ENCODE measurements at regions not wholly inside any gene's neighbourhood (a gene's known extent, or its start where the extent isn't known, plus 50 kb on each side); places are given as distances from the start of the nearest gene placed in this dataset.

- Mint-ChIP-seq H3K9me3 (peaks cover 13% of the 10 kb centered on the region), H3K4me1 (no peaks in the 10 kb centered on the region), H3K4me3 (no peak overlapping the region), H3K27me3 (ENCODE audit: low read depth) (no peaks in the 10 kb centered on the region), H3K36me3 (ENCODE audit: low read depth) (peaks cover 13% of the 10 kb centered on the region), H3K27ac (ENCODE audit: unreplicated experiment) (no peak overlapping the region)
- DNase-seq (ENCODE audit: low read depth, low spot score) = no peak
- TF ChIP-seq, protein P1, sequence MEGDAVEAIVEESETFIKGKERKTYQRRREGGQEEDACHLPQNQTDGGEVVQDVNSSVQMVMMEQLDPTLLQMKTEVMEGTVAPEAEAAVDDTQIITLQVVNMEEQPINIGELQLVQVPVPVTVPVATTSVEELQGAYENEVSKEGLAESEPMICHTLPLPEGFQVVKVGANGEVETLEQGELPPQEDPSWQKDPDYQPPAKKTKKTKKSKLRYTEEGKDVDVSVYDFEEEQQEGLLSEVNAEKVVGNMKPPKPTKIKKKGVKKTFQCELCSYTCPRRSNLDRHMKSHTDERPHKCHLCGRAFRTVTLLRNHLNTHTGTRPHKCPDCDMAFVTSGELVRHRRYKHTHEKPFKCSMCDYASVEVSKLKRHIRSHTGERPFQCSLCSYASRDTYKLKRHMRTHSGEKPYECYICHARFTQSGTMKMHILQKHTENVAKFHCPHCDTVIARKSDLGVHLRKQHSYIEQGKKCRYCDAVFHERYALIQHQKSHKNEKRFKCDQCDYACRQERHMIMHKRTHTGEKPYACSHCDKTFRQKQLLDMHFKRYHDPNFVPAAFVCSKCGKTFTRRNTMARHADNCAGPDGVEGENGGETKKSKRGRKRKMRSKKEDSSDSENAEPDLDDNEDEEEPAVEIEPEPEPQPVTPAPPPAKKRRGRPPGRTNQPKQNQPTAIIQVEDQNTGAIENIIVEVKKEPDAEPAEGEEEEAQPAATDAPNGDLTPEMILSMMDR (conservative IDR thresholded peaks at IDR 0.05) = no peak
Measured at GRCh38 chr2:144261966-144262365, 258.0 kb downstream of the ZEB2 start.

DNA sequence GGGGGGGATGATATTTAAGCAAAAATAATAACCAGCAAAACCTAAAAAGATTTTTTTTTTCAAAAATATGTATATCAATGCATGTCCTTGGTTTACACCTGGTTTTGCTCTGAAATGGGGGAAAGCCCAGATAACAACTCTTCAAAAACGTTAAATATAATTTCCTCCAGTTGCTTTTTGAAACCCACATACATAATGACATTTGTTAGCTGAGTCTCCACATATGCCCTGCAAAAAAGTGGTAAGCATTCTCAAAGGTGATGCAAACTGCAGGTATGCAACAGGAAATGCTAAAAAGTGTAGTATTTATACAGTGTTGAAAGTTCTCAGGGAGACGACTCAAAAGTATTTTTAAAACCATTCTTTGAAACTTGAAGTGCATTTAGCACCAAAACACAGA, 258.6 kb downstream of the ZEB2 start:
- TF ChIP-seq, protein P1 (conservative IDR thresholded peaks at IDR 0.05) = no peak
- Mint-ChIP-seq H3K27me3 (ENCODE audit: low read depth) (no peaks in the 10 kb centered on the region), H3K4me1 (no peaks in the 10 kb centered on the region), H3K27ac (ENCODE audit: unreplicated experiment) (no peak overlapping the region), H3K4me3 (no peak overlapping the region), H3K9me3 (peaks cover 14% of the 10 kb centered on the region), H3K36me3 (ENCODE audit: low read depth) (peaks cover 13% of the 10 kb centered on the region)
- DNase-seq (ENCODE audit: low read depth, low spot score) = no peak

DNA sequence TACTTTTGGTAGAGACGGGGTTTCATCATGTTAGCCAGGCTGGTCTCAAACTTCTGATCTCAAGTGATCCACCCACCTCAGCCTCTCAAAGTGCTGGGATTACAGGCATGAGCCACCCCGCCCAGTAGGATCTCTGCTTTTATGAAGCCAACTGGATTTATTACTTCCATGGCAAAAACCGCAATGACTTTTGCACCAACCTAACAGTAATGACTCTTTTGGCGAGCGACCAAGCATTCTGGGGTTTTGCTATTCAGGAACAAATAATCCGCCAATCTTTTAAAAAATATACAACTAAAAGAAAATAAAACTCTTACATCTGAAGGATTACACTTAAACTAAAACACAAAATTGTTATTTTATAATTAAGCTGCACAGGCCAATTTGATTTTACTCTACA, 260.6 kb downstream of the ZEB2 start:
- Mint-ChIP-seq H3K27ac (ENCODE audit: unreplicated experiment) (no peak overlapping the region), H3K4me1 (no peaks in the 10 kb centered on the region), H3K4me3 (no peak overlapping the region), H3K36me3 (ENCODE audit: low read depth) (peaks cover 26% of the 10 kb centered on the region), H3K27me3 (ENCODE audit: low read depth) (no peaks in the 10 kb centered on the region), H3K9me3 (peaks cover 23% of the 10 kb centered on the region)
- DNase-seq (ENCODE audit: low read depth, low spot score) = no peak
- TF ChIP-seq, protein P1 (conservative IDR thresholded peaks at IDR 0.05) = no peak

GRCh38 chr2:144258154-144258553, 261.8 kb downstream of the ZEB2 start:
- no peaks in the 10 kb centered on the region for H3K27me3 Mint-ChIP-seq (ENCODE audit: low read depth)
- H3K4me1 Mint-ChIP-seq = no peaks in the 10 kb centered on the region
- TF ChIP-seq, protein P1 (conservative IDR thresholded peaks at IDR 0.05) = no peak
- peaks cover 23% of the 10 kb centered on the region for H3K9me3 Mint-ChIP-seq
- peaks cover 31% of the 10 kb centered on the region for H3K36me3 Mint-ChIP-seq (ENCODE audit: low read depth)
- no peak for DNase-seq (ENCODE audit: low read depth, low spot score)
- no peak overlapping the region for H3K27ac Mint-ChIP-seq (ENCODE audit: unreplicated experiment)
- H3K4me3 Mint-ChIP-seq = no peak overlapping the region

DNA sequence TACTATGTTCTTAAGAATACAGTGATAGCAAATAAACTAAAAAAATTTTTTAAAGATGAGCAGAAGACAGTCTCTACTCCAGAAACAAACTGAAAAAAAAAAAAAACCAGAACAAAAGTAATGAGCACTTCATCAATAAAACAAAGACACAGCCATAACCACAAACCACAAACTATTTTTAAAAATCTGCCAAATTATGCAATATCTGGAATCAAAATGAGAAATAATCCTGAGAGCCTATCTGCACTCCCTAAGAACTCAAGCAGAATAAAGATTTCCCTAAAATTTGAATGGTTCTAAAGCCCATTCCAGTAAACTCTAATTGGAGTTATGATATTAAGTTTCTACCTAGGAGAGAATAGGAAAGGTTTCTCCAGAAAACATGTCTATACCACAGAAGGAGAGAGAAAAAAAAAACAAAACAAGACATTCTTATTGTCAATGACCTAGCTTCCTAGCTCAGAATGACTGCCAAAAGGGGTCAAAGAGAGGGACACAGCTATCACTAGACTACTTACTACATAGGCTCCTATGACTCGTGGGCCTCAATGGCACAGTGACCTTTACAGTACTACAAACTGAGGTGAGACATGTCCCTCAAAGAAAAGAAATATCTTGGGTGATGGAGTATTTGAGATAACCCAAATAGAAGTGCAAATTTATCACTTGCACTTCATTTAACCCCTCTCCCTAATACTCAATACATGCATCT, 262.8 kb downstream of the ZEB2 start:
- Mint-ChIP-seq H3K36me3 (ENCODE audit: low read depth) (peaks cover 38% of the 10 kb centered on the region), H3K9me3 (peaks cover 30% of the 10 kb centered on the region), H3K27ac (ENCODE audit: unreplicated experiment) (no peak overlapping the region), H3K4me3 (no peak overlapping the region), H3K4me1 (no peaks in the 10 kb centered on the region), H3K27me3 (ENCODE audit: low read depth) (no peaks in the 10 kb centered on the region)
- no peak for DNase-seq (ENCODE audit: low read depth, low spot score)
- TF ChIP-seq, protein P1 (conservative IDR thresholded peaks at IDR 0.05) = no peak

All from neural crest cell (in vitro differentiated cells).